Thymus (tissue), 11 donors: ENCODE measurements at regions not wholly inside any gene's neighbourhood (a gene's known extent, or its start where the extent isn't known, plus 50 kb on each side); places are given as distances from the start of the nearest gene placed in this dataset.
"Not testable (repeated sequence)": the region's sequence is repeated elsewhere in the genome, so short reads cannot be mapped to it uniquely, and the experiment has no call there.

Experiments used
- DNase-seq, 9 donors: peaks; one replicate each; pipeline ENCODE4 v3.0.0-alpha.2; 2013; ENCODE audit warnings: low spot score in 9 of 9, low read depth in 6 of 9, missing footprints in 1 of 9
- H3K27ac ChIP-seq, 2 donors: one replicate each; pipeline ENCODE4 v1.5.1; 2013; ENCODE audit warnings: control low read depth in 1 of 2, low read depth in 1 of 2, low read length in 1 of 2, mild to moderate bottlenecking in 1 of 2, moderate library complexity in 1 of 2
- H3K27me3 ChIP-seq, 2 donors: one replicate each; pipeline ENCODE4 v1.5.1; 2013; ENCODE audit warnings: low read length in 1 of 2; ENCODE audit not compliant: control insufficient read depth in 2 of 2, insufficient read depth in 1 of 2
- H3K36me3 ChIP-seq, 2 donors: one replicate each; pipeline ENCODE4 v1.5.1; 2013; ENCODE audit warnings: low read length in 1 of 2, mild to moderate bottlenecking in 1 of 2, moderate library complexity in 1 of 2; ENCODE audit not compliant: control insufficient read depth in 2 of 2, insufficient read depth in 2 of 2
- H3K4me1 ChIP-seq, 2 donors: one replicate each; pipeline ENCODE4 v1.5.1; 2013; ENCODE audit warnings: low read length in 2 of 2; ENCODE audit not compliant: control insufficient read depth in 2 of 2, insufficient read depth in 2 of 2
- H3K4me3 ChIP-seq, 2 donors: one replicate each; pipeline ENCODE4 v1.5.1; 2013; ENCODE audit warnings: low read length in 2 of 2, control low read depth in 1 of 2, mild to moderate bottlenecking in 1 of 2
- H3K9me3 ChIP-seq, 2 donors: one replicate each; pipeline ENCODE4 v1.5.1; 2013; ENCODE audit warnings: low read length in 1 of 2, mild to moderate bottlenecking in 1 of 2; ENCODE audit not compliant: control insufficient read depth in 2 of 2, insufficient read depth in 1 of 2
- WGBS: extraction: QIAGEN DNeasy Blood & Tissue Kit; methylation state at CpG from one replicate; pipeline ENCODE4 v1.1.7; 2013; 5-methylcytosine and 5-hydroxymethylcytosine counted together
- donor health status: healthy.

DNA sequence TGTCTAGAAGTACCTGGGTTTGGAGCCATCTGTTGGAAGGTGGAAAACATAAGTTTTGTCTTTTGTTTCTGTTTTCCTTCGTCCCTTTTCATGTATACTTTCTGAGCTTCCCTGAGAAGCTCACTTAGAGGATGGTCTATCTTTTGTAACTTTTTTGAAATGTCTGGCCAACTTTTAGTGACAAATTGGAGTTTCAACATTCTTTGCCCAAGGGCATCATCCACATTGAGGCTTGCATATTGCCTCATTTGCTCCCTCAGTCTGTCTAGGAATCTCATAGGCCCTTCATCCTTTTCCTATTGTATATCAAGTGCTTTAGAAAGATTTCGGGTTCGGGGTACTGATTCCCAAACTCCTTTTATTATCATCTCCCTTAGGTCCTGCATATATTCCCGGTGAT, 152.7 kb upstream of the GALNT15 start:
- not testable (repeated sequence) for H3K4me3 ChIP-seq, H3K27me3 ChIP-seq, H3K27ac ChIP-seq, H3K9me3 ChIP-seq, DNase-seq, H3K4me1 ChIP-seq, H3K36me3 ChIP-seq
- WGBS, result 94% methylated on average over 4 of the region's 4 CpGs

DNA sequence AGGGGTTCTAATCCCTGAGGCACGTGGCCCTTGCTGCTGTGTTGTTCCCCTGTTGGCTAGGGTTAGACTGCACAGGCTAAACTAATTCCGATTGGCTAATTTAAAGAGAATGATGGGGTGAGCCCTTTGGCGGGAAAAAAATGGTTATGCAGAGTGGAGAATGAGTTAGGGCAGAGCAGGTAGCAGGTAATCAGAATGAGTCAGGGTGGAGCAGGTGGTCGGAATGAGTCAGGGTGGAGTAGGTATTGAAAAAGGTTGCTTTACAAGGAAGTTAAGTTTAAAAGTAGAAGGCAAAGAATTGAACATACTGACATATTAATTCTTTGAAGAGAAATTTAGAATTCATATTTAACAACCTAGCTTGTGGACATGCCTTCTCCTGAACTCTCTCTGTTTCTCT, 150.6 kb upstream of the GALNT15 start:
- not testable (repeated sequence) for H3K9me3 ChIP-seq, DNase-seq, H3K27me3 ChIP-seq, H3K4me1 ChIP-seq, H3K4me3 ChIP-seq, H3K36me3 ChIP-seq, H3K27ac ChIP-seq
- 94% methylated on average over 4 of the region's 4 CpGs for WGBS

DNA sequence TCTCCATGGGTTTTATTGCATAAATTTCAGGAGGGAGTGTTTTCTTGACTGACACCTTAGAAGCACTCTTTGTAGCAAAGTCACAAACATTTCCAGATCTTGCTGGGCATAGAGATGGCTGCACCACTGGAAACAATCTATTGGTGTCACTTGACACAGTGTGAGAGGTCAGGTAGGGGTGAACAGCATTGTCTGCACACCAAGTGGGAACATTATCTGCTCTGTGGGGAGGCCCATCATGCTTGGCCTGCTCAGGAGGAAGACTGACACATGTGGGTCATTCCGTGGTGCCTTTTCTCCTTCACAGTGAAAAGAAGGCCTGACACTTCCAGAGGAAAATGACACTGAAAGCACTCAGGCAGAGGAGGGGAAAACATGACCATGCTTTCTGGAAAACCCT, 149.9 kb upstream of the GALNT15 start:
- H3K4me3 ChIP-seq, result no peak overlapping the region
- H3K27ac ChIP-seq, result no peak overlapping the region
- no peaks in the 10 kb centered on the region for H3K27me3 ChIP-seq
- H3K9me3 ChIP-seq, result no peaks in the 10 kb centered on the region
- 94% methylated on average over 1 of the region's 1 CpG for WGBS
- no peaks in the 10 kb centered on the region for H3K4me1 ChIP-seq
- no peaks in the 10 kb centered on the region for H3K36me3 ChIP-seq
- DNase-seq, result no peak

DNA sequence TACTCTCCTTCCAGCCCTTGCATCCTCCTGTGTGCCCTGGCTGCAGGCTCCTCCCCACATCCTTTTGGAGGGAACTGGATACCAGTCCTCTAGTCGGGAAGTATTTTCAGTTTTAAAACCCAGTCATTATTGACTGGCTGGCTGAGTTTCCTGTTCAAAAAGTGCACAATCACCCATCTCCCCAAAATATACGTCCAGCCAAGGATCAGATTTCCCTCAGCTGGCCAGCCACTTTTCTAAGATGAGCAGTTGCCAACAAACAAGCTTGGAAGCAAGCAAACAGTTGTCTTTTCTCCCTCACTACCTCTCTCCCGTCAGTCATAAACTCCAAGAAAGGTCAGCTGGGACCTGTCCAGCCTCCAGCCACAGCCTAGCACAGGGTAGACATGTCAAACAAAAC, 147.7 kb upstream of the GALNT15 start:
- H3K9me3 ChIP-seq, result no peaks in the 10 kb centered on the region
- H3K36me3 ChIP-seq, result no peaks in the 10 kb centered on the region
- WGBS, result 45% methylated on average over 3 of the region's 3 CpGs
- DNase-seq, result no peak
- no peaks in the 10 kb centered on the region for H3K27me3 ChIP-seq
- H3K4me1 ChIP-seq, result no peaks in the 10 kb centered on the region
- no peak overlapping the region for H3K4me3 ChIP-seq
- H3K27ac ChIP-seq, result no peak overlapping the region

DNA sequence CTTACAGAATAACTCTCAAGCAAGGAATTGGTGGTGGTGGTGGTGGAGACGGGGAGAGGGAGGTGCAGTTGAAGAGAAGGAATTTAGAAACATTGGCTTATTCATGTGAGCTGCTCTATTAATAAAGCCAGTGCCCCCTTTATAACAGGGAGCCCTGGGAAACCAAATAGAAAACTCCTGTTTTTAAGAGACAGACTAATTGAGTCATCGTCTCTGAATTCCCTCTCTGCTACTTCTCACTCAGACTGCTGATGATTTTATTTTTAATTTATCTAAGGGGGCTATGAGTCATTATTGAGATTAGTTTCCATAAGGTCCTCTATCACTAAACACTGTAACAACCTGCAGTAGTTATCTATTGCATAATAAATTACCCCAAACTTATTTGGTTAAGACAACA, 145.9 kb upstream of the GALNT15 start:
- DNase-seq, result no peak

DNA sequence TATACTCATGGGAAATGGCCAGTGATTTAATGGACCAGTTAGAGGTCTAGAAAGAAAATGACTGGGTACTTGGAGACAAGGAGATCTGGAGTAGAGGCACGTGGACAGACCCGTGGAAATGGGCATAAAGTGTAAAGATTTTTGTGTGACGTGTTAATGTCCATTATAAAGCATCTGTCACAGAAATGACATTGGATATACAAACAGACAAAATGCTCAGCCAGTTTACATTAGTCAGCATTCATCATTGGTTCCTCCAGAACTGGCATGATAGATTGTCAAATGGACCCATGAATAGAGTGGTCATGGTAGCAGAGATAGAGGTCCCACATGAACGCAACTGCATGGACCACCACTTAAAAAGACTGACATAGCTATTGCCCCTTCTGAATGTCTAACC, 144.1 kb upstream of the GALNT15 start:
- H3K27me3 ChIP-seq, result no peaks in the 10 kb centered on the region
- H3K4me3 ChIP-seq, result no peak overlapping the region
- WGBS, result 98% methylated on average over 4 of the region's 4 CpGs
- DNase-seq, result no peak
- no peaks in the 10 kb centered on the region for H3K36me3 ChIP-seq
- no peaks in the 10 kb centered on the region for H3K4me1 ChIP-seq
- no peaks in the 10 kb centered on the region for H3K9me3 ChIP-seq
- no peak overlapping the region for H3K27ac ChIP-seq

More for the DNA sequence above, 145.9 kb upstream of the GALNT15 start:
- Histone ChIP-seq H3K27me3 (no peaks in the 10 kb centered on the region), H3K4me3 (no peak overlapping the region), H3K36me3 (no peaks in the 10 kb centered on the region), H3K9me3 (no peaks in the 10 kb centered on the region), H3K4me1 (no peaks in the 10 kb centered on the region), H3K27ac (no peak overlapping the region)
- WGBS, result 98% methylated on average over 2 of the region's 2 CpGs

DNA sequence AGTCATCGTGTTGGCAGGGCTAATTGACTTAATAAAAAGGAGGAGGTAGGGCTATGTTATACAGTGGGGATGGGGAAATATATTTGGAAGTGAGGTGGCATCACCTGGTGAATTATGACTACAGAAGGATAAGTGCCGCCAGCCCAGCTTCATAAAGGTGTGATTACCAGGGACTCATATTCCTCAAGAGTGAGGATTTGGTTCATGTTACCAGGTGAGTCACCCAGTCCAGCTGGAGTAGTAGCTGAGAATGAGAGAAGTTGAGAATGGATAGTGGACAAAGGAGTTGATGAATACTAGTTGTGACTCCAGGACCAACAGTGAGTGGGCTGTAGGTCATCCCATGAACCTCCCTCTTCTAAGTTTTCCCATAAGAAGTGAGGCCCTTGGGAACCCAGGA, 143.0 kb upstream of the GALNT15 start:
- H3K4me3 ChIP-seq, result no peak overlapping the region
- H3K9me3 ChIP-seq, result no peaks in the 10 kb centered on the region
- 98% methylated on average over 2 of the region's 2 CpGs for WGBS
- H3K27me3 ChIP-seq, result no peaks in the 10 kb centered on the region
- no peaks in the 10 kb centered on the region for H3K36me3 ChIP-seq
- no peaks in the 10 kb centered on the region for H3K4me1 ChIP-seq
- no peak for DNase-seq
- no peak overlapping the region for H3K27ac ChIP-seq

DNA sequence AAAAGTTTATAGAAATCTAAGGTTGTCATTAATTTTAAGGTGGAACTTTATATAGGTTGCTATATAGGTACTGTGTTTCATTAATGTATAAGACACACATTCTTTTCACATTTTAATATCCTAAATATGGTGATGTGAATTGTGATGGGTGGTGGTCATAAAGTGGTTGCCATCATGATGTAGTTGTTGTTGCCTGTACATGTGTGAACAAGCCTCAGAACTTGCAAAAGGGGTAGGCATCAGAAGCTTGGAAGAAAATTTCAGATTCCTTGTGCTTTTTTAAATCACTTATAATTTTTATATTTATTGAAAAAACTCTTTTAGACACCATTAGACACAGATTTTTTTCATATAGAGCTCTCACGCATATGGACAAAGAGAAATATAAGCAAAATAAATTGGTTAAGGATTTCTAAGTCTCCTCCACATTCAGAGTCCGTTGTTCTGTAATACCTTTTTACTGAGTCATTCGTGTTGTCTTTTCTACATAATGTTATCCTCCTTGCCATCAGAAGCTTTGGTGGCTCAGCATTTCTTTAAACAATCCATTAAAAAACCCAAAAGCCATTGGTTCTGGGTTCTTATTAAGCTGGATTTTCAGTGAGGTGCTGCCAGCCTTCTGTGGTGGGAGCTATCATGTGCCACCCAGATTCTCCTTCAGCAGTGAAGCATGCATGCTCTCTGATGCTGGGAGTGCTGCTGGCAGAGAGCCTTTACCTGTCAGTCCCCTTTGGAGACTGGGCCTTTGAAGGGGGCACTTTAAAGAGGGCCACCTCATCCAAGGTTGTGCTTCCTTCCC, 140.4 kb upstream of the GALNT15 start:
- H3K36me3 ChIP-seq, result no peaks in the 10 kb centered on the region
- H3K4me3 ChIP-seq, result no peak overlapping the region
- 93% methylated on average over 3 of the region's 3 CpGs for WGBS
- H3K27me3 ChIP-seq, result no peaks in the 10 kb centered on the region
- H3K4me1 ChIP-seq, result no peaks in the 10 kb centered on the region
- DNase-seq, result no peak
- no peaks in the 10 kb centered on the region for H3K9me3 ChIP-seq
- no peak overlapping the region for H3K27ac ChIP-seq

DNA sequence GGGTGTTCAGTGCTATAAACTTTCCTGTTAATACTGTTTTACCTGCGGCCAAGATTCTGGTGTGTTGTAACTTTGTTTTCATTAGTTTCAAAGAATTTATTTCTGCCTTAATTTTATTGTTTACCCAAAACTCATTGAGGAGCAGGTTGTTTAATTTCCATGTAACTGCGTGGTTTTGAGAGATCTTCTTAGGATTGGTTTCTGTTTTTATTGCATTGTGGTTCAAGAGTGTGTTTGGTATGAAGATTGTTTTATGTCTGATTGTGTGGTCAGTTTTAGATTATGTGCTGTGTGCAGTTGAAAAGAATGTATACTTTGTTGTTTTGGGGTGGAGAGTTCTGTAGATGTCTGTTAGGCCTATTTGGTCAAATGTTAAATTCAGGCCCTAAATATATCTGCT, 133.5 kb upstream of the GALNT15 start:
- Histone ChIP-seq H3K9me3 (no peaks in the 10 kb centered on the region), H3K27ac (no peak overlapping the region), H3K4me3 (no peak overlapping the region), H3K27me3 (no peaks in the 10 kb centered on the region), H3K36me3 (no peaks in the 10 kb centered on the region), H3K4me1 (no peaks in the 10 kb centered on the region)
- 97% methylated on average over 2 of the region's 2 CpGs for WGBS
- DNase-seq, result no peak
